GM11168 (cell line): ENCODE measurements at regions not wholly inside any gene's neighbourhood (a gene's known extent, or its start where the extent isn't known, plus 50 kb on each side); places are given as distances from the start of the nearest gene placed in this dataset.

ENCODE experiments used
- in situ Hi-C: fragments of 300-500 bp; cut with MboI; formaldehyde crosslinking; loops from one replicate; pipeline ENCODE4 v1.12.0; 2022; ENCODE audit warnings: low sequenced_read_pairs; ENCODE audit not compliant: unreplicated experiment

GRCh38 chr6:54050750-54051149 lies 60.5 kb upstream of the MLIP start:
- in situ Hi-C loops, result no loop called here

GRCh38 chr6:54053881-54054391 lies 57.3 kb upstream of the MLIP start:
- in situ Hi-C loops, result no loop called here

- in situ Hi-C loops, result no loop called here
Measured at GRCh38 chr6:54056105-54056504, 55.1 kb upstream of the MLIP start.

GRCh38 chr6:54057058-54057457 lies 54.2 kb upstream of the MLIP start:
- in situ Hi-C loops, result no loop called here

- in situ Hi-C loops, result no loop called here
Measured at GRCh38 chr6:54058236-54058635, 53.0 kb upstream of the MLIP start.

- in situ Hi-C loops, result no loop called here
Measured at GRCh38 chr6:54059683-54060082, 51.6 kb upstream of the MLIP start.

GRCh38 chr6:54060286-54060685 lies 51.0 kb upstream of the MLIP start:
- in situ Hi-C loops, result no loop called here
